AG10803 (cell line): ENCODE measurements at regions not wholly inside any gene's neighbourhood (a gene's known extent, or its start where the extent isn't known, plus 50 kb on each side); places are given as distances from the start of the nearest gene placed in this dataset.
A peak's percentile ranks its signal among the peaks of the same experiment; 100 is the strongest.

ENCODE experiments used
- DNase-seq: peaks from one replicate; pipeline ENCODE4 v3.0.0; 2010; ENCODE audit warnings: low read depth
- H3K4me3 ChIP-seq: 2 replicates; pipeline ENCODE4 v1.5.1; 2011; ENCODE audit warnings: mild to moderate bottlenecking, low read length, control low read depth
- TF ChIP-seq, protein P1 (sequence below): conservative IDR thresholded peaks from 2 replicates; pipeline ENCODE4 v1.5.1; 2011; ENCODE audit warnings: mild to moderate bottlenecking, low read length, control low read depth, inconsistent platforms

DNA sequence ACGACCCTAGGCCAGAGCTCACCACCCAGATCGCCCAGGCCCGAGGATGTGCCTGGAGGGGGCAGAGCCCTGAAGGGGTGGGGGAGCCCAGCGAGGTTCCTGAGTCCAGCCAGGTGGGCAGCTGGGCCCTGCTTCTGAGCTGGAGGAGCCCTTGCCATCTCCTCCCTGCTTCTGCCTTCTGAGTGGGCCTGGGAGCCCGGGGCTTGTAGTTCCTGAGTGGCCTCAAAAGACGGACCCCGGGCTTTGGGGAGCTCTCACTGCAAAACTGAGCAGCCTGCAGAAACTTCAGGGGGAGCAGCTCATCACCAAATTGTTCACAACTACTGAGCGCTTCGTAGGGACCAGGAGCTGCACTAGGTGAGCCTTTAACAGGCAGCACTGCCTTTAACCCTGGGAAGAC, 112.1 kb downstream of the NCOR2 start:
- no peak for DNase-seq
- H3K4me3 ChIP-seq = no peak overlapping the region
- TF ChIP-seq, protein P1, sequence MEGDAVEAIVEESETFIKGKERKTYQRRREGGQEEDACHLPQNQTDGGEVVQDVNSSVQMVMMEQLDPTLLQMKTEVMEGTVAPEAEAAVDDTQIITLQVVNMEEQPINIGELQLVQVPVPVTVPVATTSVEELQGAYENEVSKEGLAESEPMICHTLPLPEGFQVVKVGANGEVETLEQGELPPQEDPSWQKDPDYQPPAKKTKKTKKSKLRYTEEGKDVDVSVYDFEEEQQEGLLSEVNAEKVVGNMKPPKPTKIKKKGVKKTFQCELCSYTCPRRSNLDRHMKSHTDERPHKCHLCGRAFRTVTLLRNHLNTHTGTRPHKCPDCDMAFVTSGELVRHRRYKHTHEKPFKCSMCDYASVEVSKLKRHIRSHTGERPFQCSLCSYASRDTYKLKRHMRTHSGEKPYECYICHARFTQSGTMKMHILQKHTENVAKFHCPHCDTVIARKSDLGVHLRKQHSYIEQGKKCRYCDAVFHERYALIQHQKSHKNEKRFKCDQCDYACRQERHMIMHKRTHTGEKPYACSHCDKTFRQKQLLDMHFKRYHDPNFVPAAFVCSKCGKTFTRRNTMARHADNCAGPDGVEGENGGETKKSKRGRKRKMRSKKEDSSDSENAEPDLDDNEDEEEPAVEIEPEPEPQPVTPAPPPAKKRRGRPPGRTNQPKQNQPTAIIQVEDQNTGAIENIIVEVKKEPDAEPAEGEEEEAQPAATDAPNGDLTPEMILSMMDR = no peak

DNA sequence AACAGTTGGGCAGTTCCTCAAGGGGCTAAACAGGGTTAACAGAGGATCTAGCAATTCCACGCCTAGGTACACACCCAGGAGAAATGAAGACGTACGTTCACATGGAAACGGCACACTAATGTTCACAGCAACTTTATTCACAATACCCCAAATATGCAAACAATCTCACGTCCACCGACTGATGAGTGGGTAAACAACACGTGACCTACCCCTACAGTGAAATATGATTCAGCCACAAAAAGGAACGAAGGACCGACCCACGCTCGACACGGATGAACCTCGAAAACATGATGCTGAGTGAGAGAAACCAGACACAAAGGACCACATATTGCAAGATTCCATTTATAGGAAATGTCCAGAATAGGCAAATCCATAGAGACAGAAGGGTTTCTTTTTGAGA, 112.7 kb downstream of the NCOR2 start:
- DNase-seq = peak; percentile 94
- TF ChIP-seq, protein P1 = no peak
- H3K4me3 ChIP-seq = no peak overlapping the region

DNA sequence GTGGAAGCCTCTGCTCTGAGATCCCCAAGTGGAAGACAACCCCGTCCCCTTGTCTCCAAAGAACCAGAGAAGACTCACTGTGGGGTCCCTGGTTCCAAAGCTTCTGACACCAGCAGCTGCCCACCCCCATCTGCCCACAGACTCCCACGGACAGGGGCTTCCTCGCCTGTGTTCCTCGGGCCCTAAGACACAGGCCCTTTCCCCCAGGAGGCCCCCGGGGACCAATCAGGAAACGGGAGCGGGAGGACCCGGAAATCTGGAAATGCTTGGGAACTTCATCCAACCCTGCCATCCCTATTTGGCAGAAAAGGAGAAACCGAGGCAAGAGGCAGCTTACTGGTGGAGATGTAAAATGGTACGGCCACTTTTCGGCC, 113.1 kb downstream of the NCOR2 start:
- no peak for DNase-seq
- TF ChIP-seq, protein P1 = no peak
- H3K4me3 ChIP-seq = no peak overlapping the region

DNA sequence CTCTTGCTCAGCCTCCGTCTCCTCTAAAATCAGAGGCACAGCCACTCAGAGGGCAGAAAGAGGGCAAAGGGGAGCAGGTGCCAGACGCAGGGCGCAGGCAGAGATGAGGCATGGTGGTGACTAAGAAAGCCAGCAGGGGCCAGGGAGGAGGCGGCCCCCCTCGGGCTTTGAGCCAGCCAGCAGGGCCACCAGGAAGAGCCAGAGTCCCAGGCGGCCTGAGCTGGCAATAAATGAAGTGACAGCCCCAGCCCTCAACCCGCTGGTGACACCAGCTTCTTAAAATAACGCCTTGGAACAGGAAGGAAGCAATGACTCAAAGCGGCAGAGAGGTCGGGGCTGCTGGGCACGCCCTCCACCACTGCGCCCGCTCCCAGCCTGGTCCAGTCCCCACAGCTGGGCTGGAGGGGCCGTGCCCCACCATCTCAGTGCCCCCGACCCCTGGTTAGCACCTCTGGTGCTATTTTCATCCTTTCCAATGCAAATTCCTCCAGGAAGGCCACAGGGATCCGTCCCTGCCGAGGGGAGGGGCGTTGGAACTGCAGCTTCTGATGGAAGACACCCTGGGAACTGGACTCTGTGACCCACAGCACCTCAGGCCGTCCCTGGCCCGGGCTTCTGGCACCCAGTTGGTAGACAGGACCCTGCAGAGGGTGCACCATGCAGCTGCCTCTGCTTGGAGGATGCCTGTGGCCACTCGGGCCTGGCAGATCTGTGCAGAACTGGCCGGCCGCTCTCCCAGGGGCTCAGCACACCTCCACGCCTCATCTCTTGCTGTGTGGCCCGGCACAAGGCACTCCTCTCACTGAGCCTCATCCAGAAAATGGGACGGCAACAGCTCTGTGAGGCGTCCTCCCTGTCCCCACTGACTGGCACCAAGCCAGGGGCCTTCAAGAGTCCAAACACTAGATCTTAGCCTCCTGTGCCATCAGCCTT, 113.7 kb downstream of the NCOR2 start:
- DNase-seq = peak; percentile 68
- TF ChIP-seq, protein P1 = no peak; the same call in 1 of the 2 replicates
- H3K4me3 ChIP-seq = no peak overlapping the region

DNA sequence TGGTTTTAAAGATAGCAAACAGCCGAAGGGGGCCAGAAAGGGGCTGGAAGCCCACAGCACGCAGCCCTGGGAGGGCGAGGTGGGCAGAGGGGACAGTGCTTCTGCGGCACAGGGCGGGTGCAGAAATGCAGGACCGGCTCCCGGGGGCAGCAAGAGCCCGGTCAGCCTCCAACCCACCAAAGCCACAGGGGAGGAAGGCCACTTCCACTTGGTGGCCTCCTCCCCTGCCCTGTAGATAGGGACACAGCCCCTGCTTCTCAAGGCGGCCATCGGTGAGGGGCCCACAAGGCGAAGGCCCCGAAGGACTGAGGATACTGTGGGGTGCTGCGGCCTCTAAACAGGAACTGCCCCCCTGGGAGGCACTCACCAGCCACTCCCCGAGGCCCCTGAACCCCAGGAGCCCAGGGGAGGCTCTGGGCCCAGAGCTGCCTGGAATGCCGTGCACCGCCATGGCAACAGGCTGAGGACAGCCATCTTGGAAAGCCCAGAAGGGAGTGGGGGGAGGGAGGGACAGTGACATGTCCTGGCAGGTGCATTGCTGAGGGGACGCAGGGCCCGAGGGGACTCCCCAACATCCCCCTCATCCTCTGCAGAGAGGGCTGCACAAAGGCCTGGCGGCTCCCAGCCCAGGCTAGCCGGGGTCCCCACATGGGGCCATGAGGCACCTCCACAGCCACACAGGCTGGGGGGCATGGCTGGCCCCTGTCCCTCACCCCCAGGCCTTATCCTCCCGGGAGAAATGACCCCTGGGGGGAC, 114.7 kb downstream of the NCOR2 start:
- no peak overlapping the region for H3K4me3 ChIP-seq
- no peak for DNase-seq
- TF ChIP-seq, protein P1 = no peak

GRCh38 chr12:124451637-124452243, 115.7 kb downstream of the NCOR2 start:
- no peak for DNase-seq
- TF ChIP-seq, protein P1 = no peak
- no peak overlapping the region for H3K4me3 ChIP-seq
